Endothelial cell of umbilical vein (primary cell): ENCODE measurements at regions not wholly inside any gene's neighbourhood (a gene's known extent, or its start where the extent isn't known, plus 50 kb on each side); places are given as distances from the start of the nearest gene placed in this dataset.

Experiments
- BruUV-seq: library from RNA; stranded (reverse); fragments of 400-500 nt; replicated peaks from 2 replicates; lab custom pipeline; 2021; lab: Mats Ljungman, UMichigan
- CTCF ChIA-PET: fragments of 300-600, 350-600 bp; sonication (Branson Sonifier 250); formaldehyde crosslinking; loops from one replicate; lab custom pipeline; 2021; ENCODE audit warnings: antibody characterized with exemption, inconsistent platforms; lab: Charles Lee
- POLR2A ChIA-PET: fragments of 300-600, 350-600 bp; sonication (Branson Sonifier 250); formaldehyde crosslinking; loops from one replicate; lab custom pipeline; 2021; ENCODE audit warnings: antibody characterized with exemption, inconsistent platforms; lab: Charles Lee
- DNase-seq: peaks from one replicate; pipeline ENCODE4 v3.0.0-alpha.2; 2011; ENCODE audit warnings: low read depth, low spot score
- FAIRE-seq: peaks from 2 replicates; lab custom pipeline; 2011; peaks lifted over from hg19 to GRCh38; lab: Jason Lieb, UNC
- H2AFZ ChIP-seq: 2 replicates; pipeline ENCODE4 v1.6.0; 2012; ENCODE audit warnings: low read depth, low read length, control low read depth, inconsistent platforms
- H3K27ac ChIP-seq: 2 replicates; pipeline ENCODE4 v1.5.1; 2011; ENCODE audit warnings: low read depth, mild to moderate bottlenecking, control low read depth, low read length, moderate library complexity; ENCODE audit not compliant: insufficient read depth
- H3K27me3 ChIP-seq, 2 experiments: 2 replicates each; pipeline versions ENCODE4 v1.6.0 to v1.6.1; 2011; ENCODE audit warnings: low read length in 2 of 2, mixed read lengths in 1 of 2; ENCODE audit not compliant: control insufficient read depth in 2 of 2, insufficient read depth in 2 of 2
- H3K36me3 ChIP-seq, 2 experiments: 2 replicates in 1 of 2; 3 replicates in 1 of 2; pipeline ENCODE4 v1.5.1; 2011; ENCODE audit warnings: low read length in 2 of 2, mild to moderate bottlenecking in 1 of 2, moderate library complexity in 1 of 2; ENCODE audit not compliant: control insufficient read depth in 2 of 2, insufficient read depth in 2 of 2; ENCODE audit errors: extremely low read depth in 1 of 2
- H3K4me1 ChIP-seq: 3 replicates; pipeline ENCODE4 v1.5.1; 2011; ENCODE audit warnings: mild to moderate bottlenecking, low read length; ENCODE audit not compliant: control insufficient read depth, insufficient read depth; ENCODE audit errors: extremely low read depth
- H3K4me2 ChIP-seq: 2 replicates; pipeline ENCODE4 v1.6.1; 2011; ENCODE audit warnings: low read length, control low read depth, mixed read lengths; ENCODE audit not compliant: insufficient read depth
- H3K4me3 ChIP-seq, 3 experiments: fragments of 200-600 bp in 1 of 3; sonication (generic), shearing (Covaris generic) in 1 of 3; replicated peaks in 1 of 3; 2 replicates each; pipeline ENCODE4 v1.5.1; 2011 to 2016; ENCODE audit warnings: control low read depth in 3 of 3, low read length in 3 of 3, mild to moderate bottlenecking in 2 of 3, inconsistent platforms in 1 of 3, low read depth in 1 of 3, moderate library complexity in 1 of 3; ENCODE audit not compliant: insufficient read depth in 1 of 3
- H3K79me2 ChIP-seq: 2 replicates; pipeline ENCODE4 v1.6.0; 2012; ENCODE audit warnings: low read length, inconsistent platforms; ENCODE audit not compliant: control insufficient read depth, insufficient read depth
- H3K9ac ChIP-seq: replicated peaks from 2 replicates; pipeline ENCODE3; 2011; ENCODE audit warnings: low read length, control low read depth; ENCODE audit not compliant: insufficient read depth; ENCODE audit errors: extremely low read depth
- H3K9me1 ChIP-seq: replicated peaks from 3 replicates; pipeline ENCODE4 v1.6.0; 2011; ENCODE audit warnings: mild to moderate bottlenecking, low read length; ENCODE audit not compliant: control insufficient read depth, insufficient read depth; ENCODE audit errors: extremely low read depth
- H3K9me3 ChIP-seq: replicated peaks from 2 replicates; pipeline ENCODE4 v1.5.1; 2012; ENCODE audit warnings: low read length, inconsistent platforms; ENCODE audit not compliant: control insufficient read depth, insufficient read depth
- H4K20me1 ChIP-seq: replicated peaks from 2 replicates; pipeline ENCODE3; 2011; ENCODE audit warnings: mild to moderate bottlenecking, low read length; ENCODE audit not compliant: control insufficient read depth, insufficient read depth; ENCODE audit errors: extremely low read depth
- GATA2 ChIP-seq: IDR thresholded peaks from 2 replicates; pipeline ENCODE4 v1.7.0; 2011; ENCODE audit warnings: low read depth, mild to moderate bottlenecking, moderate library complexity, mixed read lengths, low read length; ENCODE audit not compliant: insufficient read length, insufficient read depth
- POLR2A ChIP-seq: IDR thresholded peaks from 2 replicates; pipeline ENCODE4 v1.6.1; 2012; ENCODE audit warnings: low read depth, mild to moderate bottlenecking, control low read depth, low read length
- POLR2AphosphoS5 ChIP-seq: IDR thresholded peaks from 2 replicates; pipeline ENCODE4 v1.6.1; 2012; ENCODE audit warnings: low read depth, mild to moderate bottlenecking, control low read depth, low read length, moderate library complexity; ENCODE audit not compliant: insufficient read depth
- dilution Hi-C: fragments of 300-500 bp; cut with MboI; formaldehyde crosslinking; loops from one replicate; pipeline ENCODE4 v1.15.0; 2019; ENCODE audit warnings: low sequenced_read_pairs; ENCODE audit not compliant: extremely low pct_ligation_motif_present
- intact Hi-C: fragments of 100-400 bp; cut with micrococcal nuclease; formaldehyde crosslinking; loops from one replicate; pipeline ENCODE4 v1.10.0; 2022
- TF ChIP-seq, protein P1 (sequence below), 2 donors: IDR thresholded peaks; 1 replicate in 1 of 2; 2 replicates in 1 of 2; pipeline ENCODE4 v1.5.1; 2011; ENCODE audit warnings: low read length in 2 of 2, mild to moderate bottlenecking in 2 of 2, moderate library complexity in 2 of 2, control low read depth in 1 of 2, inconsistent platforms in 1 of 2, low read depth in 1 of 2; ENCODE audit not compliant: insufficient read depth in 1 of 2; ENCODE audit errors: extremely low read depth in 1 of 2
- TF ChIP-seq, protein P2 (sequence below): IDR thresholded peaks from 2 replicates; pipeline ENCODE4 v1.6.1; 2011; ENCODE audit not compliant: insufficient read depth, insufficient read length

DNA sequence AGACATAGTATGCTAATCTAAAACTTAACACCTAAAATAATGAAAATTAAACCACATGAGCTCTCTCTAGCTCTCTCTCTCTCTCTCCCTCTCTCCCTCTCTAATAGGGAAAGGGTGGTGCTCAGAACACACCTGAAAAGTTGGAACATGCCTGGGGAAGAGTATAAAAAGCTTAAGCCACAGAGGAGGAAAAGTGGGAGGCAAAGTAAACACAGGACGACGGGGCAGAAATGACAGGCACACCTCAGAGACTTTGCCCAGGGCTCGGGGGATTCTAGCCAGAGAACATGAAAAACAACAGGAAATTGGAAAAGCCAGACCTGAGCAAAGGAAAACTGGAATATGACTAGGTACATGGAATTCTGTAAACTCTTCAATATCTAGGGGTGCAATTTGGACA lies 666.1 kb downstream of the BCL11A start:
- POLR2A ChIA-PET, result no interaction called here
- dilution Hi-C loops, result no loop called here
- BruUV-seq, result no TSS peak

DNA sequence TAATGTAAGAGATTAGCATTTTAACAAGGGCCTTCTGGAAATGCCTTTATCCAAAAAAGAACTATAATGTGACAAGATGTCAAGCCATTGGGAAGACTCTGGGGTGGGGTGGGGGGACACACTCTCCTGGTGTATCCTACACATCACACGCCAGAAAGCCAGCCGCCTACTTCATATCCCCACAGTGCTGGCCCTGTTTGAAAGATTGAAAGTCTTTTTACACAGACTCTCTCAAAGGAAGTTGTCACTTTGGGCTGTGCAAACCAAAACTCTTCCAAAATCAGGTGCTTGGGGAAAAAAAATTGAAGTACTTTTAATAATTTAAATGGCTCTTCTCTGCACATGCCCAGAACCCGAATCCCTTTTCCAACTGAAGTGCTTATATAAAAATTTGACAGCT lies 666.7 kb downstream of the BCL11A start:
- H3K27ac ChIP-seq, result no peak overlapping the region
- TF ChIP-seq, protein P1, sequence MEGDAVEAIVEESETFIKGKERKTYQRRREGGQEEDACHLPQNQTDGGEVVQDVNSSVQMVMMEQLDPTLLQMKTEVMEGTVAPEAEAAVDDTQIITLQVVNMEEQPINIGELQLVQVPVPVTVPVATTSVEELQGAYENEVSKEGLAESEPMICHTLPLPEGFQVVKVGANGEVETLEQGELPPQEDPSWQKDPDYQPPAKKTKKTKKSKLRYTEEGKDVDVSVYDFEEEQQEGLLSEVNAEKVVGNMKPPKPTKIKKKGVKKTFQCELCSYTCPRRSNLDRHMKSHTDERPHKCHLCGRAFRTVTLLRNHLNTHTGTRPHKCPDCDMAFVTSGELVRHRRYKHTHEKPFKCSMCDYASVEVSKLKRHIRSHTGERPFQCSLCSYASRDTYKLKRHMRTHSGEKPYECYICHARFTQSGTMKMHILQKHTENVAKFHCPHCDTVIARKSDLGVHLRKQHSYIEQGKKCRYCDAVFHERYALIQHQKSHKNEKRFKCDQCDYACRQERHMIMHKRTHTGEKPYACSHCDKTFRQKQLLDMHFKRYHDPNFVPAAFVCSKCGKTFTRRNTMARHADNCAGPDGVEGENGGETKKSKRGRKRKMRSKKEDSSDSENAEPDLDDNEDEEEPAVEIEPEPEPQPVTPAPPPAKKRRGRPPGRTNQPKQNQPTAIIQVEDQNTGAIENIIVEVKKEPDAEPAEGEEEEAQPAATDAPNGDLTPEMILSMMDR (IDR thresholded peaks at IDR 0.05; ENCODE audit: extremely low read depth in 1 of 2, insufficient read depth in 1 of 2, low read depth in 1 of 2, low read length in 2 of 2), result no peak
- TF ChIP-seq POLR2A, result no peak
- dilution Hi-C loops (no loop called here), intact Hi-C loops (no loop called here)
- no TSS peak for BruUV-seq
- H3K4me2 ChIP-seq, result no peak overlapping the region
- no peak for FAIRE-seq
- H4K20me1 ChIP-seq, result no peaks in the 10 kb centered on the region
- no peaks in the 10 kb centered on the region for H3K27me3 ChIP-seq
- no peaks in the 10 kb centered on the region for H3K4me1 ChIP-seq
- ChIA-PET CTCF (no interaction called here), POLR2A (no interaction called here)
- H3K9ac ChIP-seq, result no peak overlapping the region
- no peaks in the 10 kb centered on the region for H3K36me3 ChIP-seq
- H2AFZ ChIP-seq, result no peak overlapping the region
- H3K9me3 ChIP-seq, result no peaks in the 10 kb centered on the region
- H3K4me3 ChIP-seq, result no peak overlapping the region
- H3K9me1 ChIP-seq, result no peaks in the 10 kb centered on the region
- H3K79me2 ChIP-seq, result no peaks in the 10 kb centered on the region
- DNase-seq, result no peak

More for the DNA sequence above, 666.1 kb downstream of the BCL11A start:
- no peak overlapping the region for H3K4me3 ChIP-seq
- CTCF ChIA-PET, result no interaction called here
- intact Hi-C loops, result no loop called here
- no peaks in the 10 kb centered on the region for H3K36me3 ChIP-seq
- H3K4me1 ChIP-seq, result no peaks in the 10 kb centered on the region
- H3K9me1 ChIP-seq, result no peaks in the 10 kb centered on the region
- no peaks in the 10 kb centered on the region for H3K27me3 ChIP-seq
- H3K79me2 ChIP-seq, result no peaks in the 10 kb centered on the region
- FAIRE-seq, result no peak
- no peak overlapping the region for H3K4me2 ChIP-seq
- no peak for DNase-seq
- no peaks in the 10 kb centered on the region for H4K20me1 ChIP-seq
- no peak overlapping the region for H2AFZ ChIP-seq
- TF ChIP-seq, protein P2, sequence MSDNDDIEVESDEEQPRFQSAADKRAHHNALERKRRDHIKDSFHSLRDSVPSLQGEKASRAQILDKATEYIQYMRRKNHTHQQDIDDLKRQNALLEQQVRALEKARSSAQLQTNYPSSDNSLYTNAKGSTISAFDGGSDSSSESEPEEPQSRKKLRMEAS, result no peak
- TF ChIP-seq, protein P1 (IDR thresholded peaks at IDR 0.05; ENCODE audit: extremely low read depth in 1 of 2, insufficient read depth in 1 of 2, low read depth in 1 of 2, low read length in 2 of 2), result no peak
- TF ChIP-seq POLR2AphosphoS5 (no peak), GATA2 (no peak)
- no peak overlapping the region for H3K9ac ChIP-seq
- no peaks in the 10 kb centered on the region for H3K9me3 ChIP-seq
- no peak overlapping the region for H3K27ac ChIP-seq
